Peyer's patch (tissue), 4 donors: ENCODE measurements at regions not wholly inside any gene's neighbourhood (a gene's known extent, or its start where the extent isn't known, plus 50 kb on each side); places are given as distances from the start of the nearest gene placed in this dataset.

ENCODE experiments used
- CTCF ChIP-seq, 6 experiments: fragments of 450-650 bp in 4 of 6; fragments of 200-600 bp in 2 of 6; sonication (generic) in 1 of 6; IDR thresholded peaks; one replicate each; pipeline ENCODE4 v1.5.1; 2017 to 2019; ENCODE audit warnings: antibody characterized with exemption in 6 of 6, mild to moderate bottlenecking in 3 of 6, moderate library complexity in 1 of 6
- POLR2A ChIP-seq, 2 donors: fragments of 450-650 bp; IDR thresholded peaks; one replicate each; pipeline ENCODE4 v1.5.1; 2017; ENCODE audit warnings: antibody characterized with exemption in 2 of 2, mild to moderate bottlenecking in 2 of 2, moderate library complexity in 2 of 2

- no peak for TF ChIP-seq CTCF (IDR thresholded peaks at IDR 0.05)
- no peak for TF ChIP-seq POLR2A (IDR thresholded peaks at IDR 0.05)
Measured at GRCh38 chr7:68938151-68938550, 660.1 kb upstream of the AUTS2 start.
